ENCODE measurements at regions not wholly inside any gene's neighbourhood (a gene's known extent, or its start where the extent isn't known, plus 50 kb on each side); places are given as distances from the start of the nearest gene placed in this dataset.

- no peak for DNase-seq (ENCODE audit: low spot score)
- no TSS peak for BruUV-seq (replicated peaks)
- Histone ChIP-seq H3K4me2 (ENCODE audit: low read length) (no peak overlapping the region), H3K9me2 (ENCODE audit: insufficient read depth, low read length) (no peaks in the 10 kb centered on the region), H3K36me3 (ENCODE audit: insufficient read depth, low read length) (no peaks in the 10 kb centered on the region), H3K27ac (ENCODE audit: low read depth, low read length, poor library complexity, severe bottlenecking) (no peak overlapping the region), H3K4me3 (ENCODE audit: low read depth, low read length, poor library complexity, severe bottlenecking) (no peak overlapping the region), H4K20me1 (ENCODE audit: insufficient read depth, low read length) (no peaks in the 10 kb centered on the region), H2AFZ (ENCODE audit: low read length) (no peak overlapping the region), H3K9me3 (ENCODE audit: low read length) (no peaks in the 10 kb centered on the region), H3K79me2 (ENCODE audit: insufficient read depth, low read depth, low read length) (no peaks in the 10 kb centered on the region), H3K4me1 (ENCODE audit: insufficient read depth, low read length, poor library complexity, severe bottlenecking) (no peaks in the 10 kb centered on the region)
- POLR2A ChIA-PET, result no interaction called here
- CTCF ChIA-PET (ENCODE audit: unreplicated experiment), result no interaction called here
- intact Hi-C loops (cut with micrococcal nuclease; ENCODE audit: unreplicated experiment), result no loop called here
- TF ChIP-seq, protein P1, sequence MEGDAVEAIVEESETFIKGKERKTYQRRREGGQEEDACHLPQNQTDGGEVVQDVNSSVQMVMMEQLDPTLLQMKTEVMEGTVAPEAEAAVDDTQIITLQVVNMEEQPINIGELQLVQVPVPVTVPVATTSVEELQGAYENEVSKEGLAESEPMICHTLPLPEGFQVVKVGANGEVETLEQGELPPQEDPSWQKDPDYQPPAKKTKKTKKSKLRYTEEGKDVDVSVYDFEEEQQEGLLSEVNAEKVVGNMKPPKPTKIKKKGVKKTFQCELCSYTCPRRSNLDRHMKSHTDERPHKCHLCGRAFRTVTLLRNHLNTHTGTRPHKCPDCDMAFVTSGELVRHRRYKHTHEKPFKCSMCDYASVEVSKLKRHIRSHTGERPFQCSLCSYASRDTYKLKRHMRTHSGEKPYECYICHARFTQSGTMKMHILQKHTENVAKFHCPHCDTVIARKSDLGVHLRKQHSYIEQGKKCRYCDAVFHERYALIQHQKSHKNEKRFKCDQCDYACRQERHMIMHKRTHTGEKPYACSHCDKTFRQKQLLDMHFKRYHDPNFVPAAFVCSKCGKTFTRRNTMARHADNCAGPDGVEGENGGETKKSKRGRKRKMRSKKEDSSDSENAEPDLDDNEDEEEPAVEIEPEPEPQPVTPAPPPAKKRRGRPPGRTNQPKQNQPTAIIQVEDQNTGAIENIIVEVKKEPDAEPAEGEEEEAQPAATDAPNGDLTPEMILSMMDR (conservative IDR thresholded peaks at IDR 0.05; ENCODE audit: low read length), result no peak
- no peak for TF ChIP-seq EZH2phosphoT487 (IDR thresholded peaks at IDR 0.05; ENCODE audit: borderline replicate concordance, low read depth, low read length)
These were observed 146.7 kb downstream of the SPATA19 start for GRCh38 chr11:133698654-133699053.

- DNase-seq (ENCODE audit: low spot score), result no peak
- no peaks in the 10 kb centered on the region for H3K36me3 ChIP-seq (ENCODE audit: insufficient read depth, low read length)
These were observed 147.6 kb downstream of the SPATA19 start for GRCh38 chr11:133697603-133698180.

GRCh38 chr11:133697161-133697560 is 148.2 kb downstream of the SPATA19 start:
- H3K27ac ChIP-seq (ENCODE audit: low read depth, low read length, poor library complexity, severe bottlenecking), result no peak overlapping the region
- H3K79me2 ChIP-seq (ENCODE audit: insufficient read depth, low read depth, low read length), result no peaks in the 10 kb centered on the region
- H3K4me3 ChIP-seq (ENCODE audit: low read depth, low read length, poor library complexity, severe bottlenecking), result no peak overlapping the region
- H3K36me3 ChIP-seq (ENCODE audit: insufficient read depth, low read length), result no peaks in the 10 kb centered on the region
- no TSS peak for BruUV-seq (replicated peaks)
- no peak for TF ChIP-seq EZH2phosphoT487 (IDR thresholded peaks at IDR 0.05; ENCODE audit: borderline replicate concordance, low read depth, low read length)
- TF ChIP-seq, protein P1 (conservative IDR thresholded peaks at IDR 0.05; ENCODE audit: low read length), result no peak
- H4K20me1 ChIP-seq (ENCODE audit: insufficient read depth, low read length), result no peaks in the 10 kb centered on the region
- H3K9me3 ChIP-seq (ENCODE audit: low read length), result no peaks in the 10 kb centered on the region
- DNase-seq (ENCODE audit: low spot score), result no peak
- H2AFZ ChIP-seq (ENCODE audit: low read length), result no peak overlapping the region
- H3K9me2 ChIP-seq (ENCODE audit: insufficient read depth, low read length), result no peaks in the 10 kb centered on the region
- H3K4me2 ChIP-seq (ENCODE audit: low read length), result no peak overlapping the region
- CTCF ChIA-PET (ENCODE audit: unreplicated experiment), result no interaction called here
- intact Hi-C loops (cut with micrococcal nuclease; ENCODE audit: unreplicated experiment), result no loop called here
- POLR2A ChIA-PET, result no interaction called here
- no peaks in the 10 kb centered on the region for H3K4me1 ChIP-seq (ENCODE audit: insufficient read depth, low read length, poor library complexity, severe bottlenecking)

More at GRCh38 chr11:133697603-133698180, 147.6 kb downstream of the SPATA19 start:
- ChIA-PET POLR2A (interaction anchor here (0.6 kb wide), 1 partner anchor 85 kb away, joined by 3 read pairs; no protein-coding TSS in a partner anchor), CTCF (ENCODE audit: unreplicated experiment) (no interaction called here)
- BruUV-seq (replicated peaks), result no TSS peak
- no peaks in the 10 kb centered on the region for H3K9me3 ChIP-seq (ENCODE audit: low read length)
- no peak overlapping the region for H3K27ac ChIP-seq (ENCODE audit: low read depth, low read length, poor library complexity, severe bottlenecking)
- no peaks in the 10 kb centered on the region for H3K79me2 ChIP-seq (ENCODE audit: insufficient read depth, low read depth, low read length)
- no peak overlapping the region for H3K4me3 ChIP-seq (ENCODE audit: low read depth, low read length, poor library complexity, severe bottlenecking)
- no peak for TF ChIP-seq EZH2phosphoT487 (IDR thresholded peaks at IDR 0.05; ENCODE audit: borderline replicate concordance, low read depth, low read length)
- TF ChIP-seq, protein P1 (conservative IDR thresholded peaks at IDR 0.05; ENCODE audit: low read length), result no peak
- H2AFZ ChIP-seq (ENCODE audit: low read length), result no peak overlapping the region
- intact Hi-C loops (cut with micrococcal nuclease; ENCODE audit: unreplicated experiment), result no loop called here
- no peak overlapping the region for H3K4me2 ChIP-seq (ENCODE audit: low read length)
- no peaks in the 10 kb centered on the region for H4K20me1 ChIP-seq (ENCODE audit: insufficient read depth, low read length)
- no peaks in the 10 kb centered on the region for H3K4me1 ChIP-seq (ENCODE audit: insufficient read depth, low read length, poor library complexity, severe bottlenecking)
- H3K9me2 ChIP-seq (ENCODE audit: insufficient read depth, low read length), result no peaks in the 10 kb centered on the region

Data from OCI-LY7 (cell line).